Prostate gland (tissue), 2 donors: ENCODE measurements at regions not wholly inside any gene's neighbourhood (a gene's known extent, or its start where the extent isn't known, plus 50 kb on each side); places are given as distances from the start of the nearest gene placed in this dataset.

Experiments
- DNase-seq: peaks from one replicate; pipeline ENCODE4 v3.0.0-alpha.2; 2019; ENCODE audit warnings: low spot score
- H3K27ac ChIP-seq, 2 donors: fragments of 200-600 bp; sonication (generic); 2 replicates each; pipeline ENCODE4 v1.5.1; 2017 to 2019
- H3K27me3 ChIP-seq: fragments of 200-600 bp; sonication (generic); replicated peaks from 2 replicates; pipeline ENCODE4 v1.5.1; 2019; ENCODE audit not compliant: insufficient read depth
- H3K36me3 ChIP-seq, 2 donors: fragments of 200-600 bp; sonication (generic); 1 replicate in 1 of 2; 2 replicates in 1 of 2; pipeline versions ENCODE4 v1.5.1 to v1.8.1; 2017 to 2019
- H3K4me1 ChIP-seq: fragments of 200-600 bp; sonication (generic); replicated peaks from 2 replicates; pipeline ENCODE4 v1.5.1; 2019
- H3K4me3 ChIP-seq, 2 donors: fragments of 200-600 bp; sonication (generic); 2 replicates each; pipeline ENCODE4 v1.5.1; 2017 to 2019
- H3K9me3 ChIP-seq: fragments of 200-600 bp; sonication (generic); 2 replicates; pipeline ENCODE4 v1.5.1; 2017
- CTCF ChIP-seq, 4 experiments: fragments of 200-600 bp in 2 of 4; fragments of 450-650 bp in 2 of 4; sonication (generic) in 2 of 4; IDR thresholded peaks; 1 replicate in 3 of 4; 2 replicates in 1 of 4; pipeline ENCODE4 v1.5.1; 2016 to 2019; ENCODE audit warnings: antibody characterized with exemption in 4 of 4, mild to moderate bottlenecking in 2 of 4, moderate library complexity in 2 of 4
- POLR2A ChIP-seq: fragments of 450-650 bp; IDR thresholded peaks from one replicate; pipeline ENCODE4 v1.6.1; 2016; ENCODE audit warnings: antibody characterized with exemption, mild to moderate bottlenecking
- POLR2AphosphoS5 ChIP-seq: sonication (generic); formaldehyde crosslinking; IDR thresholded peaks from one replicate; pipeline ENCODE4 v1.6.1; 2017; ENCODE audit warnings: antibody characterized with exemption
- WGBS: methylation state at CpG from one replicate; pipeline ENCODE4 v1.1.5; 2018; 5-methylcytosine and 5-hydroxymethylcytosine counted together
- intact Hi-C: fragments of 100-400 bp; cut with DNase I; formaldehyde crosslinking; loops from one replicate; pipeline ENCODE4 v1.14.2; 2022

DNA sequence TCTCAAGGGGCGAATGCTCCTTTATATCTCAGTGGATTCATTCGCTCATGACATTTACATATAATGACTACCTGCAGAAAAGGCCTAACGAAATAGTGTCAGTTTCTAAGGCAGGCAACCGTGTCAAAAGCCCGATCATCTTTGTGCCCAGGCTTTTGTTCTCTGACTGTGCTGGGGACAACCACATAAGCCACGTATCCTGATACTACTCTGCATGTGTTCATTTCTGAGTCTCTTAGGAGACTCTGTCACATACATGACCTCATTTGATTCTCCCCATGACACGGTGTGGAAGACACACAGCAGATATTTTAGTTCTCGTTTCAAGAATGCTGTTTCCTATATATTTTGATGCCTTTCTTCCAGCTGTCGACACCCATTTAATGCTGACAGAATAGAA is 598.5 kb downstream of the BNC2 start:
- Histone ChIP-seq H3K9me3 (no peaks in the 10 kb centered on the region), H3K27me3 (no peaks in the 10 kb centered on the region), H3K36me3 (no peaks in the 10 kb centered on the region), H3K4me3 (no peak overlapping the region), H3K4me1 (peaks cover 2% of the 10 kb centered on the region), H3K27ac (no peak overlapping the region)
- WGBS: 88% methylated on average over 9 of the region's 9 CpGs
- no peak for TF ChIP-seq CTCF (IDR thresholded peaks at IDR 0.05)
- no peak for TF ChIP-seq POLR2AphosphoS5
- intact Hi-C loops: no loop called here
- no peak for DNase-seq

- H3K9me3 ChIP-seq: no peaks in the 10 kb centered on the region
- no peak overlapping the region for H3K27ac ChIP-seq
- peaks cover 2% of the 10 kb centered on the region for H3K4me1 ChIP-seq
- H3K36me3 ChIP-seq: no peaks in the 10 kb centered on the region
- TF ChIP-seq POLR2A (no peak), POLR2AphosphoS5 (no peak), CTCF (IDR thresholded peaks at IDR 0.05) (no peak)
- DNase-seq: no peak
- no peak overlapping the region for H3K4me3 ChIP-seq
- WGBS: 87% methylated on average over 8 of the region's 8 CpGs
- intact Hi-C loops: no loop called here
- no peaks in the 10 kb centered on the region for H3K27me3 ChIP-seq
Measured at GRCh38 chr9:16272776-16273175, 597.7 kb downstream of the BNC2 start.

- intact Hi-C loops: no loop called here
- peak; percentile 41 for DNase-seq
- Histone ChIP-seq H3K36me3 (no peaks in the 10 kb centered on the region), H3K9me3 (no peaks in the 10 kb centered on the region), H3K27me3 (no peaks in the 10 kb centered on the region), H3K27ac (no peak overlapping the region), H3K4me3 (no peak overlapping the region), H3K4me1 (no peaks in the 10 kb centered on the region)
- WGBS: 63% methylated on average over 15 of the region's 15 CpGs
- no peak for TF ChIP-seq POLR2A
- TF ChIP-seq CTCF (IDR thresholded peaks at IDR 0.05): no peak
- TF ChIP-seq POLR2AphosphoS5: no peak
Measured at GRCh38 chr9:16275795-16276624, 594.5 kb downstream of the BNC2 start.

DNA sequence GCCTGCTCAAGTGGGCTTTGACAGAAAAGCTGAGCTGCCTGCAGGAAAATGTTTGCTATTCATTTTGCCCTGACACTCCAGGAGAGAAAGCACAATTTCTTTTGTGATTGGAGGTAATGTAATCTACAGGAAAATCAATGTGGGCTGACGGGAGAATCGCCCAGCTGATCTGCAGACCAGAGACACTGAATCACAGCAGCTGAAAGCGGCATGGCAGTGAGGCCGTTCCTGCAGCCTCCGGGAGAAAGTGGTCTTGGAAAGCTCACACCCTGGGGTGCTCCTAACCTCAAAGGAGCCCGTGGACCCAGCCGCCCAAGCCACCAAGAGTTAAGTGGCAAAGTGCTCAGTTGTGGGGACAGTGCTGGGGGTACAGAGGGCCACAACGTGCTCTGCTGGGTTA is 593.6 kb downstream of the BNC2 start:
- H3K4me3 ChIP-seq: no peak overlapping the region
- WGBS: 91% methylated on average over 8 of the region's 8 CpGs
- intact Hi-C loops: no loop called here
- H3K4me1 ChIP-seq: no peaks in the 10 kb centered on the region
- DNase-seq: no peak
- no peak for TF ChIP-seq POLR2AphosphoS5
- TF ChIP-seq CTCF (IDR thresholded peaks at IDR 0.05): no peak
- TF ChIP-seq POLR2A: no peak
- H3K27ac ChIP-seq: no peak overlapping the region
- no peaks in the 10 kb centered on the region for H3K9me3 ChIP-seq
- H3K27me3 ChIP-seq: no peaks in the 10 kb centered on the region
- H3K36me3 ChIP-seq: no peaks in the 10 kb centered on the region

- H3K27ac ChIP-seq: no peak overlapping the region
- TF ChIP-seq POLR2AphosphoS5 (no peak), CTCF (IDR thresholded peaks at IDR 0.05) (no peak), POLR2A (no peak)
- H3K27me3 ChIP-seq: no peaks in the 10 kb centered on the region
- H3K9me3 ChIP-seq: no peaks in the 10 kb centered on the region
- intact Hi-C loops: no loop called here
- WGBS: 96% methylated on average over 8 of the region's 8 CpGs
- DNase-seq: no peak
- H3K4me1 ChIP-seq: no peaks in the 10 kb centered on the region
- H3K36me3 ChIP-seq: no peaks in the 10 kb centered on the region
- H3K4me3 ChIP-seq: no peak overlapping the region
Measured at GRCh38 chr9:16277471-16277960, 593.0 kb downstream of the BNC2 start.
